GM18861 (cell line): ENCODE measurements at regions not wholly inside any gene's neighbourhood (a gene's known extent, or its start where the extent isn't known, plus 50 kb on each side); places are given as distances from the start of the nearest gene placed in this dataset.

Experiments
- ATAC-seq: cut with Tn5 transposase; IDR thresholded peaks from one replicate; pipeline ENCODE4 v1.9.1; 2021; ENCODE audit not compliant: unreplicated experiment

GRCh38 chr17:74001145-74001544 lies 202.3 kb upstream of the RPL38 start:
- no peak for ATAC-seq

- no peak for ATAC-seq
These were observed 201.2 kb upstream of the RPL38 start for GRCh38 chr17:74002241-74002640.

GRCh38 chr17:74004056-74004455 lies 199.4 kb upstream of the RPL38 start:
- ATAC-seq: no peak

GRCh38 chr17:74005790-74006189 lies 197.7 kb upstream of the RPL38 start:
- no peak for ATAC-seq

GRCh38 chr17:74006371-74006770 lies 197.1 kb upstream of the RPL38 start:
- ATAC-seq: no peak

GRCh38 chr17:74008196-74008595 lies 195.3 kb upstream of the RPL38 start:
- ATAC-seq: no peak

GRCh38 chr17:74009056-74009625 lies 194.3 kb upstream of the RPL38 start:
- ATAC-seq: no peak

GRCh38 chr17:74010903-74011302 lies 192.6 kb upstream of the RPL38 start:
- no peak for ATAC-seq

- no peak for ATAC-seq
These were observed 191.5 kb upstream of the RPL38 start for GRCh38 chr17:74011966-74012365.

GRCh38 chr17:74012465-74012864 lies 191.0 kb upstream of the RPL38 start:
- no peak for ATAC-seq

- ATAC-seq: no peak
These were observed 188.2 kb upstream of the RPL38 start for GRCh38 chr17:74015316-74015715.

GRCh38 chr17:74015990-74016389 lies 187.5 kb upstream of the RPL38 start:
- ATAC-seq: no peak

GRCh38 chr17:74016461-74016860 lies 187.0 kb upstream of the RPL38 start:
- ATAC-seq: no peak

GRCh38 chr17:74017466-74017865 lies 186.0 kb upstream of the RPL38 start:
- ATAC-seq: no peak

GRCh38 chr17:74018115-74018514 lies 185.4 kb upstream of the RPL38 start:
- no peak for ATAC-seq

GRCh38 chr17:74019271-74019670 lies 184.2 kb upstream of the RPL38 start:
- ATAC-seq: no peak

- no peak for ATAC-seq
These were observed 183.6 kb upstream of the RPL38 start for GRCh38 chr17:74019860-74020259.

GRCh38 chr17:74020522-74020921 lies 183.0 kb upstream of the RPL38 start:
- ATAC-seq: no peak

GRCh38 chr17:74024871-74025531 lies 178.5 kb upstream of the RPL38 start:
- ATAC-seq: no peak

- ATAC-seq: no peak
These were observed 176.0 kb upstream of the RPL38 start for GRCh38 chr17:74027444-74027843.

- ATAC-seq: no peak
These were observed 174.9 kb upstream of the RPL38 start for GRCh38 chr17:74028354-74029116.
